IPS DF 6.9 (cell line): ENCODE measurements at regions not wholly inside any gene's neighbourhood (a gene's known extent, or its start where the extent isn't known, plus 50 kb on each side); places are given as distances from the start of the nearest gene placed in this dataset.

Experiments used
- DNase-seq: peaks from one replicate; pipeline ENCODE4 v3.0.0-alpha.2; 2013; ENCODE audit warnings: low read depth, low spot score
- H3K27ac ChIP-seq: one replicate; pipeline ENCODE4 v1.5.1; 2013; ENCODE audit warnings: low read length, control low read depth
- H3K27me3 ChIP-seq: 2 replicates; pipeline ENCODE4 v1.6.1; 2013; ENCODE audit warnings: mild to moderate bottlenecking, low read length; ENCODE audit not compliant: control insufficient read depth, insufficient read depth
- H3K36me3 ChIP-seq: 2 replicates; pipeline ENCODE4 v1.6.1; 2013; ENCODE audit warnings: low read length; ENCODE audit not compliant: control insufficient read depth, insufficient read depth
- H3K4me1 ChIP-seq: 2 replicates; pipeline ENCODE4 v1.6.1; 2013; ENCODE audit warnings: low read length; ENCODE audit not compliant: control insufficient read depth, insufficient read depth
- H3K4me3 ChIP-seq: 2 replicates; pipeline ENCODE4 v1.5.1; 2013; ENCODE audit warnings: mild to moderate bottlenecking, low read length
- H3K9me3 ChIP-seq: 2 replicates; pipeline ENCODE4 v1.6.1; 2013; ENCODE audit warnings: low read length, inconsistent platforms; ENCODE audit not compliant: control insufficient read depth, insufficient read depth
- WGBS: extraction: QIAGEN DNeasy Blood & Tissue Kit; methylation state at CpG from one replicate; pipeline ENCODE4 v1.1.7; 2013; ENCODE audit warnings: mixed read lengths, missing lambda C conversion rate; ENCODE audit not compliant: insufficient read length, insufficient coverage; 5-methylcytosine and 5-hydroxymethylcytosine counted together

- no peaks in the 10 kb centered on the region for H3K9me3 ChIP-seq
- peaks cover 1% of the 10 kb centered on the region; the same call in 1 of the 2 replicates for H3K4me1 ChIP-seq
- no peak overlapping the region for H3K27ac ChIP-seq
- DNase-seq: no peak
- no peak overlapping the region for H3K4me3 ChIP-seq
- H3K36me3 ChIP-seq: no peaks in the 10 kb centered on the region
- no CpG with 5 or more reads among the region's 4 CpGs for WGBS
- no peaks in the 10 kb centered on the region for H3K27me3 ChIP-seq
These were observed 158.0 kb upstream of the RBMS1 start for GRCh38 chr2:160651416-160652200.

DNA sequence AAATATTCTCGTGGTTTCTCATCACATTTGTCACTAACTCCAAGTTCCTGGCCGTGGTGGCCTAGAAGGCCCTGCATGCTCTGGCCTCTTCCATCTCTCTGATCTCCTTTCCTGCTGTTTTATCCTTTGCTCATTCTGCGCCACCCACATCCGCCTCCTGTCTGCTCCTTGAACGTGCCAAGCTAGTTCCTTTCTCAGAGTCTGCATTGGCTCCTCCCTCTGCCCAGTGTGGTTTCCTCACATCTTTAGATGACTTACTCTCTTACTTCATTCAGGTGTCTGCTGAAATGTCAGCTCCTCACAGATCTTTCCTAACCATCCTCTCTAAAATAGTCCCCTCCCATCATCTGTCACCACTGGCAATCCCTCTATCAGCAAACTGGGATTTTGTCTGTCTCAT lies 158.6 kb upstream of the RBMS1 start:
- H3K27ac ChIP-seq: no peak overlapping the region
- no peaks in the 10 kb centered on the region for H3K9me3 ChIP-seq
- H3K4me3 ChIP-seq: no peak overlapping the region
- no CpG with 5 or more reads among the region's 5 CpGs for WGBS
- no peaks in the 10 kb centered on the region for H3K27me3 ChIP-seq
- DNase-seq: no peak
- H3K36me3 ChIP-seq: no peaks in the 10 kb centered on the region
- no peaks in the 10 kb centered on the region for H3K4me1 ChIP-seq

DNA sequence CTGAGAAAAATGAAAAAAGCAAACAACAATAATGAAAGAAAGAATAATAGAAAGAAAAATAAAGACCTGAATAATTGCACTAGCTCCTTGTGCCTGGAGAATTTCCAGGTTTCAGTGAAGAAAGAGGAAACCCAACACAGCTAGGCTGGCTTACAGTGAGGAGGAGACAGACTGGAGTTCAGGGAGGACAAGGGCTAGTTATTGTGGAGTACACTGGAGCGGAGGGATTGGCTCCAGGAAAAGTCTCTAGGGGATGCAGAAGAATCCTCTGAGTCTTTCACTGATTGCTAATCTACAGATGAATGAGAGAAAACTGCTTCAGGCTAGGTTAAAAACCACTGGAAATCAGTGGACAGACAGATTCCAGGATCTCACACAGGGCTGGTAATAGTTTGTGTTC lies 163.6 kb upstream of the RBMS1 start:
- DNase-seq: no peak
- Histone ChIP-seq H3K27me3 (no peaks in the 10 kb centered on the region), H3K9me3 (no peaks in the 10 kb centered on the region), H3K4me1 (no peaks in the 10 kb centered on the region), H3K27ac (no peak overlapping the region), H3K4me3 (no peak overlapping the region), H3K36me3 (no peaks in the 10 kb centered on the region)
- no CpG with 5 or more reads among the region's 1 CpG for WGBS

DNA sequence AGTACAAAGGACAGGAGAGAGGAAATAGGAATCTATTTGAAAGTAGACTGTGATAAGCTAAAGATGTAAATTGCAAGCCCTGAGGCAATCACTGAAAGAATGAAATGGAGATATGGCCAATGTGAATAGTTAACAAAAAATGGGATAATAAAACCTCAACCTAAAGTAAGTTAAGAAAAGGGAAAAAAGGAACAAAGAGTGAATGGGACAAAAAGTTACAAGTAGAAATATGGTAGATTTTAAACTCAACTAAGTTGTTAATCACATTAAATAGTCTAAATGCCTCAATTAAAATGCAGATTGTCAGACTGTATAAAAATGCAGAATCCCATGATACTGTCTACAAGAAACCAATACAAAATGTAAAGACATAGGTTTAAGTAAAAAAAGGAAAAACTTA lies 165.2 kb upstream of the RBMS1 start:
- no peak for DNase-seq
- Histone ChIP-seq H3K9me3 (no peaks in the 10 kb centered on the region), H3K4me1 (no peaks in the 10 kb centered on the region), H3K27me3 (no peaks in the 10 kb centered on the region), H3K4me3 (no peak overlapping the region), H3K36me3 (no peaks in the 10 kb centered on the region), H3K27ac (no peak overlapping the region)

GRCh38 chr2:160660741-160661140 lies 167.1 kb upstream of the RBMS1 start:
- H3K4me3 ChIP-seq: no peak overlapping the region
- no peaks in the 10 kb centered on the region for H3K36me3 ChIP-seq
- H3K9me3 ChIP-seq: no peaks in the 10 kb centered on the region
- H3K4me1 ChIP-seq: no peaks in the 10 kb centered on the region
- no peak for DNase-seq
- H3K27me3 ChIP-seq: no peaks in the 10 kb centered on the region
- H3K27ac ChIP-seq: no peak overlapping the region
- no CpG with 5 or more reads among the region's 2 CpGs for WGBS

GRCh38 chr2:160664603-160665140 lies 171.1 kb upstream of the RBMS1 start:
- no CpG with 5 or more reads among the region's 2 CpGs for WGBS
- H3K4me3 ChIP-seq: no peak overlapping the region
- no peaks in the 10 kb centered on the region for H3K27me3 ChIP-seq
- H3K27ac ChIP-seq: no peak overlapping the region
- H3K4me1 ChIP-seq: no peaks in the 10 kb centered on the region
- DNase-seq: no peak
- H3K36me3 ChIP-seq: no peaks in the 10 kb centered on the region
- no peaks in the 10 kb centered on the region for H3K9me3 ChIP-seq

DNA sequence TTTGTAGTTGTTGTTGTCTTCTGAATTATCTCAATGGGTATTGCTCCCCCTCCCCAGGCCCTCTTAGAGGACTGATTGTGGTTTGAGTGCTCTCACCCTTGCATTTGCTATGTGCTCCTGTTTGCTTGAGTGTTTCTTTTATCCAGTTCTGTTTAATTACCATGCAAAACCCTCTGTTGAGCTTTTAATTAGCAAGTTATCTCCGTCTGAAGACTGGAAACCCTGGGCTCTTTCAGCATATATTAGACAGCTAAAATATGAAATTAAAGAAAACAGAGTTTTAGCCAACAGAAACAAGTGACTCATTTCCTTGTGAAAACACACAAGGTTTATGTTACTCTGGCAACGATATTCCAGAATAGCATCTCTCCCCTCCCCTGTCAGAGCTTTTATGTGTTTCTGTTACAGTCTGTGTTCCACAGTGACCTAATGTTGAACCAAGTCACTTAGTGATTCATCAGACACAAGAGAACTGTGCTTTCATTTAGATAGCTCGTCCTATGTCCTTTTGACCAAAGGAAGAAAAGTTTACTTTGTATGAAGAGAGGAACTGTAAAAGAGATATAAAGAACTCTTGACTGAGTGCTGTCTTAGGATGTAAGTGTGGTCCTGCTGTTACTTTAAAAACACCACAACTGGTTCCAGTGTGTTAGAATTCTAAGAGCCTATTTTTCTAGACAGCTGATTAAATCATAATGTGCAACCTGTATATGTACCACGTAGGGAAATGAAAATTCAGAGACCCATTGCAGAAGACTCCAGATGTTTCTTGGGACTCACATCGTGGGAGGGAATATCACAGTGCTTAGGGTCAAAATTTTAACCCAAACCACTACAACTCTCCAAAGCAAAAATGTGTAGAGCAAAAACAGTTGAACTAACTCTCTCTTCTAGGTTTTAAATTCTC lies 172.8 kb upstream of the RBMS1 start:
- no peaks in the 10 kb centered on the region for H3K36me3 ChIP-seq
- H3K4me1 ChIP-seq: no peaks in the 10 kb centered on the region
- no CpG with 5 or more reads among the region's 5 CpGs for WGBS
- no peaks in the 10 kb centered on the region for H3K9me3 ChIP-seq
- no peak for DNase-seq
- H3K27ac ChIP-seq: no peak overlapping the region
- H3K27me3 ChIP-seq: no peaks in the 10 kb centered on the region
- no peak overlapping the region for H3K4me3 ChIP-seq

GRCh38 chr2:160667811-160668210 lies 174.2 kb upstream of the RBMS1 start:
- no peaks in the 10 kb centered on the region for H3K27me3 ChIP-seq
- H3K27ac ChIP-seq: no peak overlapping the region
- no peaks in the 10 kb centered on the region for H3K4me1 ChIP-seq
- no peak for DNase-seq
- no peaks in the 10 kb centered on the region for H3K9me3 ChIP-seq
- no peaks in the 10 kb centered on the region for H3K36me3 ChIP-seq
- no peak overlapping the region for H3K4me3 ChIP-seq

- Histone ChIP-seq H3K4me3 (no peak overlapping the region), H3K9me3 (no peaks in the 10 kb centered on the region), H3K27me3 (no peaks in the 10 kb centered on the region), H3K27ac (no peak overlapping the region), H3K4me1 (no peaks in the 10 kb centered on the region), H3K36me3 (no peaks in the 10 kb centered on the region)
- WGBS: no CpG with 5 or more reads among the region's 5 CpGs
- no peak for DNase-seq
These were observed 177.0 kb upstream of the RBMS1 start for GRCh38 chr2:160670618-160671017.

GRCh38 chr2:160672211-160672610 lies 178.6 kb upstream of the RBMS1 start:
- no peak for DNase-seq
- Histone ChIP-seq H3K9me3 (no peaks in the 10 kb centered on the region), H3K4me3 (no peak overlapping the region), H3K27ac (no peak overlapping the region), H3K27me3 (no peaks in the 10 kb centered on the region), H3K4me1 (no peaks in the 10 kb centered on the region), H3K36me3 (no peaks in the 10 kb centered on the region)
- WGBS: no CpG with 5 or more reads among the region's 1 CpG
